Neural cell (in vitro differentiated cells): ENCODE measurements at regions not wholly inside any gene's neighbourhood (a gene's known extent, or its start where the extent isn't known, plus 50 kb on each side); places are given as distances from the start of the nearest gene placed in this dataset.

ENCODE experiments used
- H2AFZ ChIP-seq: fragments of 200-600, 300-800 bp; sonication (generic), shearing (Covaris generic); 2 replicates; pipeline ENCODE4 v1.6.0; 2014; ENCODE audit warnings: low read depth, mild to moderate bottlenecking, antibody characterized with exemption, low read length, moderate library complexity
- H3F3A ChIP-seq: fragments of 200-600 bp; shearing (Covaris generic); 2 replicates; pipeline ENCODE4 v1.6.1; 2016; ENCODE audit warnings: mild to moderate bottlenecking, moderate library complexity, mixed read lengths, antibody characterized with exemption, low read length; ENCODE audit not compliant: insufficient read depth, poor library complexity, severe bottlenecking
- H3K27ac ChIP-seq: fragments of 200-600, 300-800 bp; sonication (generic), shearing (Covaris generic); 2 replicates; pipeline ENCODE4 v1.5.1; 2014; ENCODE audit warnings: mild to moderate bottlenecking, low read length, moderate library complexity
- H3K27me3 ChIP-seq: fragments of 300-800, 200-600 bp; sonication (generic), shearing (Covaris generic); 2 replicates; pipeline ENCODE4 v1.6.0; 2014; ENCODE audit warnings: mild to moderate bottlenecking, low read depth, low read length, moderate library complexity; ENCODE audit not compliant: insufficient read depth
- H3K36me3 ChIP-seq: fragments of 300-800, 200-600 bp; sonication (generic), shearing (Covaris generic); 2 replicates; pipeline ENCODE4 v1.5.1; 2014; ENCODE audit warnings: mild to moderate bottlenecking, antibody characterized with exemption, low read length, moderate library complexity; ENCODE audit not compliant: insufficient read depth
- H3K4me2 ChIP-seq: fragments of 300-800, 200-600 bp; sonication (generic), shearing (Covaris generic); 2 replicates; pipeline ENCODE4 v1.6.0; 2014; ENCODE audit warnings: mild to moderate bottlenecking, low read length
- H3K4me3 ChIP-seq: fragments of 300-800, 200-600 bp; sonication (generic), shearing (Covaris generic); 2 replicates; pipeline ENCODE4 v1.5.1; 2014; ENCODE audit warnings: mild to moderate bottlenecking, low read length, moderate library complexity
- H3K79me2 ChIP-seq: fragments of 200-600 bp; shearing (Covaris generic); replicated peaks from 2 replicates; pipeline ENCODE4 v1.6.0; 2014; ENCODE audit warnings: mild to moderate bottlenecking, low read length, moderate library complexity; ENCODE audit not compliant: insufficient read depth
- H3K9ac ChIP-seq: fragments of 300-800, 200-600 bp; sonication (generic), shearing (Covaris generic); 2 replicates; pipeline ENCODE4 v1.6.1; 2016; ENCODE audit warnings: mild to moderate bottlenecking, low read length, mixed read lengths
- H3K9me2 ChIP-seq: fragments of 200-600 bp; shearing (Covaris generic); 2 replicates; pipeline ENCODE4 v1.6.1; 2016; ENCODE audit warnings: mild to moderate bottlenecking, low read length, mixed read lengths; ENCODE audit not compliant: insufficient read depth
- H3K9me3 ChIP-seq: fragments of 200-600, 300-800 bp; sonication (generic), shearing (Covaris generic); 2 replicates; pipeline ENCODE4 v1.6.1; 2016; ENCODE audit warnings: mild to moderate bottlenecking, mixed run types, low read length, moderate library complexity, mixed read lengths
- H4K20me1 ChIP-seq: fragments of 200-600 bp; shearing (Covaris generic); 2 replicates; pipeline ENCODE4 v1.6.1; 2016; ENCODE audit warnings: mild to moderate bottlenecking, mixed run types; ENCODE audit not compliant: insufficient read depth
- CTCF ChIP-seq: fragments of 450-650 bp; IDR thresholded peaks from 2 replicates; pipeline ENCODE4 v1.5.1; 2014; ENCODE audit warnings: antibody characterized with exemption, mild to moderate bottlenecking, moderate library complexity; ENCODE audit not compliant: poor library complexity, severe bottlenecking
- EP300 ChIP-seq: fragments of 450-650 bp; conservative IDR thresholded peaks from 2 replicates; pipeline ENCODE4 v1.6.1; 2014; ENCODE audit warnings: antibody characterized with exemption, mild to moderate bottlenecking, moderate library complexity; ENCODE audit not compliant: poor library complexity, severe bottlenecking
- EZH2 ChIP-seq: fragments of 200-600, 300-800 bp; shearing (Covaris generic), sonication (generic); IDR thresholded peaks from 2 replicates; pipeline ENCODE4 v1.6.1; 2014; ENCODE audit warnings: antibody characterized with exemption, low read length, borderline replicate concordance, mild to moderate bottlenecking; ENCODE audit not compliant: insufficient read depth, poor library complexity, severe bottlenecking
- MXI1 ChIP-seq: fragments of 450-650 bp; conservative IDR thresholded peaks from 2 replicates; pipeline ENCODE4 v1.6.1; 2014; ENCODE audit warnings: antibody characterized with exemption, mild to moderate bottlenecking; ENCODE audit not compliant: poor library complexity, severe bottlenecking
- POLR2AphosphoS5 ChIP-seq: IDR thresholded peaks from 2 replicates; pipeline ENCODE4 v1.6.1; 2012
- RAD21 ChIP-seq: fragments of 450-650 bp; conservative IDR thresholded peaks from 2 replicates; pipeline ENCODE4 v1.6.1; 2014; ENCODE audit warnings: antibody characterized with exemption, mild to moderate bottlenecking, moderate library complexity
- REST ChIP-seq: IDR thresholded peaks from 2 replicates; pipeline ENCODE4 v1.6.1; 2012; ENCODE audit warnings: borderline replicate concordance
- SMC3 ChIP-seq: fragments of 450-650 bp; conservative IDR thresholded peaks from 2 replicates; pipeline ENCODE4 v1.6.1; 2014; ENCODE audit warnings: antibody characterized with exemption, mild to moderate bottlenecking, moderate library complexity; ENCODE audit not compliant: poor library complexity
- TAF1 ChIP-seq: IDR thresholded peaks from 2 replicates; pipeline ENCODE4 v1.6.1; 2012; ENCODE audit warnings: low read depth

GRCh38 chr15:53833134-53833624, 73.7 kb upstream of the WDR72 start:
- no peak overlapping the region for H2AFZ ChIP-seq
- TF ChIP-seq MXI1 (no peak), EZH2 (no peak), POLR2AphosphoS5 (no peak), CTCF (no peak), TAF1 (no peak), EP300 (no peak), RAD21 (no peak), REST (no peak), SMC3 (no peak)

GRCh38 chr15:53831907-53832770, 72.7 kb upstream of the WDR72 start:
- H4K20me1 ChIP-seq, result no peaks in the 10 kb centered on the region
- no peak for TF ChIP-seq MXI1
- no peak for TF ChIP-seq RAD21
- TF ChIP-seq CTCF, result no peak
- TF ChIP-seq SMC3, result no peak
- no peak for TF ChIP-seq EZH2
- no peaks in the 10 kb centered on the region for H3K9me2 ChIP-seq
- H3K36me3 ChIP-seq, result no peaks in the 10 kb centered on the region
- no peak overlapping the region for H3K4me3 ChIP-seq
- no peaks in the 10 kb centered on the region for H3K9me3 ChIP-seq
- H3K27ac ChIP-seq, result no peak overlapping the region
- H2AFZ ChIP-seq, result no peak overlapping the region
- no peaks in the 10 kb centered on the region for H3K79me2 ChIP-seq
- H3F3A ChIP-seq, result no peaks in the 10 kb centered on the region
- H3K4me2 ChIP-seq, result no peak overlapping the region
- no peak overlapping the region for H3K9ac ChIP-seq
- H3K27me3 ChIP-seq, result no peaks in the 10 kb centered on the region

More at GRCh38 chr15:53833134-53833624, 73.7 kb upstream of the WDR72 start:
- Histone ChIP-seq H3K4me3 (no peak overlapping the region), H3K27me3 (no peaks in the 10 kb centered on the region), H3F3A (no peaks in the 10 kb centered on the region), H3K4me2 (no peak overlapping the region), H4K20me1 (no peaks in the 10 kb centered on the region), H3K9ac (no peak overlapping the region), H3K79me2 (no peaks in the 10 kb centered on the region), H3K36me3 (no peaks in the 10 kb centered on the region), H3K27ac (no peak overlapping the region), H3K9me2 (no peaks in the 10 kb centered on the region), H3K9me3 (no peaks in the 10 kb centered on the region)
